Activated CD4-positive, alpha-beta T cell treated with anti-CD3 and anti-CD28 coated beads for 24 hours (primary cell): ENCODE measurements at regions not wholly inside any gene's neighbourhood (a gene's known extent, or its start where the extent isn't known, plus 50 kb on each side); places are given as distances from the start of the nearest gene placed in this dataset.

Experiments
- DNase-seq, 2 donors: peaks; one replicate each; pipeline ENCODE4 v3.0.0-alpha.2; 2020; ENCODE audit warnings: low read depth in 2 of 2

DNA sequence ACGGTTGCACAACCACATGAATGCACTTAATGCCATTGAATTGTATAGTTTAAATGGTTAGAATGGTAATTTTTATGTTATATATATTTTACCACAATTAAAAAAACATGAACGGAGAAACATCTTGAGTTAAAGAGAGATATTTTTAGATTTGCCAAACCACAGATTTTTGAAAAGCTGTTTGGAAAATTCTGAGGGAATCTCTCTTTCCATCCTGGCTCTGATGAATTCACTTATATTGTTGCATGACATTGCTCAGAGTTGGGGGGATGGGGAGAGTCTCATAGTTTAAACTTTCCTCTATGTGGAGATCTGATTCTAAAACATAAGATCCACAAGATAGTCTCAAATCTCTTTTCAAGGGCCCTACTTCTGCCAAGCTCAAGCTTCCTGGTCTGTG is 275.0 kb upstream of the NPVF start:
- DNase-seq, result no peak

DNA sequence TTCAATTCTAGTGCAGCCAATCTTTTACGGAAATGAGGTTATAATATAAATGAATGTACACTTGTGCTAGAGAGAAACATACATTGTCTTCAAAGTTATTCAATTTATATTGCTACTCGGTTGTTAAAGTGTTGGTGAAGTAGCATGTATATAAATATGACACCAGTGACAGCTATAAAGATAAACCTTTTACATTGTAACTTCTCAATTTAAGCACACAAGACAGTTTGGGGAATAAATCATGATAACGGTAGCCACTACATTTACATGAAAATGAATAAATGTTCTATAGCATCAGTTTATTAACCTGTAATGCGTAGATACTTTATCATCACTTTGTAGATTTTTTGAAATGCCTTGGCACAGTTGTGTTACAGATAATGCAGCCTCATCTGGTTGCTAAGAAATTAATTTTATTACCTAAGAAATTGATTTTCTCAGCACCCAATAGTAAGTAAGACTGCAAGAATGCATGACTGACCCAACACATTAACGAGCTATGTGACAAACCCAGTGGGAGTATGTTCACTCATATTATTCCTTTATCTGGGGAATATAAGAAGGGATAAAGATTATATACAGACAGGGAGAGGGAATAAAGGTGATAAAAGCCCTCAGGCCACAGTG is 283.9 kb upstream of the NPVF start:
- DNase-seq, result no peak

DNA sequence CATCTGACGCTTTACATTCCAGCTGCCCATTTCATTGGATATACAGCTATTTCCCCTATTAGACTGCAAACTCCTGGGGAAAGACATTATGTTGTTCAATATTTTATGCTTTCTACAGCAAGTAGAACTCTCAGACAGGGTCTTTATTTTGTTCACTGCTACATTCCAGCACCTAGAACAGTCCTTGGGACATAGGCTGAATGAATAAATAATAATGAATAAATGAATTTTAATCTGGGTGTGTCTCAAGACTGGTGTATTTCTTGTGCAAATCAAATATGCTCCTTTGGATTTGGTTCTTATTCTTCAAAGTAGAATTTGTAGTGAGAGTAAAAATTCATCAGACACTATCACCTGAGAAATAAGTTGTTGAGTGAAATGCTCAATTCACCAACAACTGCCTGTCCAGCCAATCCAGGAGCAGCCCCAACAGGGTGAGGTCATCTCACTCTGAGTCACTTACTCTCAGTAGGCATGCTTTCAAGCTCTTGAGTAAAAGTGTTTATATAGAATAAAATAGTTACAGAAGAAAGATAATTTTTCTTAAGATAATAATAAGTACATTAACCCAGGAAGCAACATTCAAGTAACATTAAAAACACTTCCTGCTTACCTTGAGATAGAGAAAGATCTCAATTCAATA is 287.5 kb upstream of the NPVF start:
- DNase-seq, result no peak

DNA sequence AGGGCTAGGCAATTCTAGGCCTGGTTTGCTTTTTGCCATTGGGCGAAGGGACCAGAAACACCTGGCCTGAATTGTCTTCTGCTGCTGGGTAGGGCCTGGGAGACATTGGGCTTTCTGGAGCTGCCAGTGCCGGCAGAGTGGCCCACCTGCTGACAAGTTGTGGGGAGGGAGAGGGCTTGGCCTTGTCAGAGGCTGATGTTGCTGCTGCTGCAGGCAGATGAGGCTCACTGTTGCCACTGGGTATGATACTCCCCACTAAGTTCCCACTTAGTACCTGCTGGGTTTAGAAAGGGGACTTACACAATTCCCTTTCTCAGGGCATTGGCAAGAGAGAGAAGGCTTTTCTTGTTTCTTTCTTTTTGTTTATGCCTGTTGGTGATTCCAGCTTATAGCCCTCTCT is 289.6 kb upstream of the NPVF start:
- no peak for DNase-seq

DNA sequence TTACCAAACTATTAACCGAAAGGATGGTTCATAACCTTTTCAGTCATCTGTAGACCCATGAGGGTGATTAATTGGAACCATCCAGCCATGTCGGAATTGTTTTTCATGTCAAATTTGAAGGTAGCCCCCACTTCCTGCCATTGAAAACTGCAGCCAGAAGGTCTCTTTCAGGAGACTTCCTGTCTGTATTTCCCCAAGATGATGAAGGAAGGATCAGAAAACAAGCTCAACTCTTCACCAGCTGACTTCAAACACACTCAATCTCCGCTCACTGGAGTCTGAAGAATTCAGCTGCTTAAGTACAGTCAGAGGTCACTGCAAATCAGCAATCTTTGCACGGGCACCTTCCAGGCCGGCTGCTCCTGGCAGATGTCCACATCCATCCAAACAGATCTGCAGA is 291.7 kb upstream of the NPVF start:
- no peak for DNase-seq

DNA sequence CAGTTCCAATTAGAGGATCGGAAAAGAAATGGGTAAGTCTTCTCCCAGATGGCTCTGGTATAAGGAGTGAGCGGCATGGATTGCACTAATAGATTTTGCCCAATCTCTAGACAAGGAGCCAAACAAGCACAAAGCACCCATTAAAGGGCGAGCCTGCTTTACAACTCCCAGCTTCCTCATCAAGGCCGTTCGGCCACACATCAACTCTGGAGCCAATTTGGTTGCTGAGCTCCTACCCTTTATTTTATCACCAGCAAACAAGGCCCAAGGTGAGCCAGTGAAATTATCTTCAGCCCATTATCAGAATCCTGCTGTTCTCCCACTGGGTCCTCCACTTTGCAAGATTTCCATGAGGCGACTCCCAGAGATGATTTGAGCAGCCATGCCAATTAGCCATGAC is 292.2 kb upstream of the NPVF start:
- no peak for DNase-seq

DNA sequence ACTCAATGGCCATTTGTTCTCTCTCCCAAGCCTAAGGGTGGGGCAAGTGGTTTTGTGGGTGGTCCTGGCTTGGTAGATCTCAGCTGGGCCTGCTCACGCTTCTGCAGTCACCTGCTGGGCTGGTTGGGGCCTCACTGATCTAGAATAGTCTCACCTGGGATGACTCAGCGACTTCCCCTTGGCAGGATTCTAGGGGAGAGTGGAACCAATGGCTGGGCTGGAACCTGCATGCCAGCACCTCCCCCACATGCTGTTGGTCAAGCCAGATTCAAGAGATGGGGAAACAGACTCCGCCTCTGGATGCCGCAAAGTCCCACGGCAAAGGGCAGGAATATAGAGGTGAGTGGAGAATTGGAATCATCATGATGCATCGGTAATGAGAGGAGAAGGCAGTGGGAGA is 292.9 kb upstream of the NPVF start:
- DNase-seq, result no peak

DNA sequence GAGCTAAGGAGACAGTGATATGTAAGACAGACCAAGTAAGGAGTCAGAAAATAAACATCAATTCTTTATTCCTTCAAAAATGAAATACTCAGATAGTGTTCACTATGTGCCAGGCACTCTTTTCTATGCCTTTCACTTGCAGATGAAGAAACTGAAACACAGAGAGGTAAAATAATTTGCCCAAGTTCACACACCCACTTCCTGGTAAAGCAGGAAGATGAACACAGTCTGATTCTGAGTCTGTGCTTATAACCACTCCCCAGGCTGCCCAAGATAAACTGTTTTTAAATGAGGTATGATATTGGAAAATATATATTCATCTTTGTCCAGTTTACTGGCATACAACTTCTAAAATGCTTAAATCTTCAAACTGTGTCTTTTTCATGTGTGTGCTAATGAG is 294.4 kb upstream of the NPVF start:
- DNase-seq, result no peak

DNA sequence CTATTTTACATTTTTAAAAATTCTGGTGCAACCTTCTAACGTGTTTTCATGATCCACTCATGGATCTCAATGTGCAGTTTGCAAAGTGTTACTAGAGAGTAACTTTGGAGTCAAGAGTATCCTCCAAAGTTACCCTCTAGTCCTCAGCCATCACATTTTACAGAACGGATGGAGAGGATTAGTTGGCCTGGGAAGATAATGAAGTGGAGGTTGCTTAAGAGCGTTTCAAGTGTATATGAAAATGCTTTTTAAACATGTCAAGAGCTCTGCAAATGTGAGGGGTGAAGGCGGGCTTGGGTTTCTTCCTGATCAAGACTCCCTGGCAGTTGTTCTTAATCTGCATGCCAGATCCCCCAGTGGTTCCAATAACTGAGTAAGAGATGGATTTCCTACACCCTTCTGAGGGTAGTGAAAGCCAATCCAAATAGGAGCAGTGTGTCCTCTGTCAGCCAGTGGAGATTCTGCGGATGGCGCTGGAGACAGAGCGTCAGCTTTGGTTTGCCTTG is 299.4 kb upstream of the NPVF start:
- no peak for DNase-seq

DNA sequence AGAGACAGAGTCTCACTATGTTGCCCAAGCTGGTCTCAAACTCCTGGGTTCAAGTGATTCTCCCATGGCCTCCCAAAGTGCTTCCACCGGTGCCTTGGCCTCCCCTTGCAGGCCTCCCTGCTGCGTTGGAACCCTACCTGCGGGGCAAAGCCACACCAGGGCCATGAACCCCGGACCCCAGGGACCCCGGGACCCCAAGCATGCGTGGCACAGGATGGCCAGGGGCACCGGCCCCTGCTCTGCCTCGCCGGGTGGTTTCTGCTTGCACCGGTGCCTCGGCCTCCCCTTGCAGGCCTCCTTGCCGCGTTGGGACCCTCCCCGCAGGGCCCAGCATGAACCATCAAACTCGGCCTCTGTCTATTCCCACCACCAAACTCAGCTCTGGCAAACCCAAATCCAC is 301.0 kb upstream of the NPVF start:
- no peak for DNase-seq

DNA sequence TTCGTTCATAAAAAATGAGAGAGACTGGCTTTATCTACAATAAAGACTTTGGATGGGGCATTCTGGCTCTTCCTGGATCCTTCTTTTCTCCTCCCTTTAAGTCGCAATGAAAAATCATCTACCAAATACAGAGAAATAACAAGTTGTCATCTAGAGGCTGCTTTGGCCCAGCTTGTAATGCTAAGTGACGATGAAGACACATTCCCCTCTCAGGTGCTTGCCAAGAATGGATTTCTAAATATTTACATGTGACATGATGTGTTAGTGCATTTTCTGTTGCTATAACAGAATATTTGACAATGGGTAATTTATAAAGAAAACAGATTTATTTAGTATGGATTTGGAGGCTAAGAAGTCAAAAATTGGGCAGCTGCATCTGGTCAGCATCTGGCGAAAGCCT is 308.6 kb upstream of the NPVF start:
- no peak for DNase-seq

DNA sequence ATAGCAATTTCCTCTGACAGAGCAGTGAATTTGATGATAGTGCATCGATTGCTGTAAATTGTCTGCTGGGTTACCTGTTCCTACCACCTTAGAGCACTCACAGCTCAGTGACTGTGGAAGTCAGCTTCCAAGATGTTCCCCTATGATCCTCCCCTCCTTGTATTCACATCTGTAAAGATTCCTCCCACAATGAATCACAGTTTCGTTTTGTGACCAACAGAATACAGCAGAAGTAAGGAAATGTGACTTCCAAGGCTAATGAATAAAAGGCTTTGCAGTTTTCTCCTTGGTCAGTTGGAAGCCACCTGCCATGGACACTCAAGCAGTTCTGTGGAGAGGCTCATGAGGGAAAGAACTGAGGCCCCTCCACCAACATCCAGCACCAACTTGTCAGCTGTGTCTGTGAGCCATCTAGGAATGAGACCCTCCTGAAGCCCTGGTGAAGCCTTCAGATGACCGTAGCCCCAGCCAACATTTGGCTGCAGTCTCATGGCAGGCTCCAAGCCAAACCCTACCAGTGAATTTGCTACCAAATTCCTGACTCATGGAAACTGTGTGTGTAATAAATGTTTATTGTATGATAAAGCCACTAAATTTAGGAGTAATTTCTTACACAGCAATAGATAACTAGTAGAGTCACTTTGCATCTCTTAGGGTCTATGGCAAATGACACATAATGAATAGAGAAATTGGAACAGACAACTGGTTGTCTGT is 309.5 kb upstream of the NPVF start:
- no peak for DNase-seq

DNA sequence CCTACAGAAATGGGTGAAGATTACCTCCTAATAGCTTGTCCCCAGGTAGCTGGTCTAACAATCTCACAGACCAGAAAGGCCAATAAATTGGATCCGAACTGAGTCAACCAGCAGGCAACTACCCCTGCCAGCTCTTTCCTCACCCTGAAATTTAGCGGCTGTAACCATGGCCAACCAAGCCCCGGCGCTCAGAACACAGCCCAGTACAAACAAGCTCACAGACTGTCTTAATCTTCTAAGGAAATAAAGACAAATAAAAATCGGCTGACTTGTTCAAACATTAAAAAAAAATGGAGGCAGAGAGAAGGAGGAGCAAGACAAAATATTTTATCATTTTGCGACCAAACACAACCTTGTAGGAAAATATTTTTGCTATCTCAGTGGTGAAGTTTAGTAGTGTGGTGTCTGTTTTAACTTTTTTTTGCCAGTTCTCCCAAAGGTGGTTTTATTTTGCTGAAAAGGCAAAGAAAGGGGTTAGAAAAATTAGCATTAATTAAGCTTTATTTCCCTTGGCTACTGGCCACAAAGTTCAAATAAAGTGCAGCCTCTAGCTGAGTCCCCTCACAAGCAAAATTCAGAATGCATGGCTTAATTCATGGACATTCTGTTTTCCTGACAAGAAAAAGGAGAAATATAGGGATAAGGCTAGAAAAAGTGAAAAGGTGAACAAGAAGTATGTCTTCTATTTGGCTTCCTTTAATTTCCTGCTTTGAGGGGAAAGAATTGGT is 313.0 kb upstream of the NPVF start:
- DNase-seq, result no peak

DNA sequence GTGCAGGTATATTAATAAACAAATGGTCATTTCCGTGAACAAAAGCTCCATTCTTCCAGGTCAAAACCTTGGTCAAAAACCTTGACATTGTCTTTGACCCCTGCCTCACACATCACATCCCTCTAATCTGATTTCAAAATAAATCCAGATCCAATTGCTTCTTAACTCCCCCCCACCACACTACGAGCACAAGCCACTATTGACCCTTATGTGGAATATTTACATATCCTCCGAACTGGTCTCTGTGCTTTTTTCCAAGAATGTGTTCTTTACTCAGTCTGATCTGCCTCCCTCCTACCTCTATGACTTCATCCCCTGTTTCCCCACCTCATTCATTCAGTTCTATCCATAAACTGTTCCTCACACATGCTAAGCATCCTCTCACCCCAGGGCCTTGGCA is 313.6 kb upstream of the NPVF start:
- DNase-seq, result no peak

DNA sequence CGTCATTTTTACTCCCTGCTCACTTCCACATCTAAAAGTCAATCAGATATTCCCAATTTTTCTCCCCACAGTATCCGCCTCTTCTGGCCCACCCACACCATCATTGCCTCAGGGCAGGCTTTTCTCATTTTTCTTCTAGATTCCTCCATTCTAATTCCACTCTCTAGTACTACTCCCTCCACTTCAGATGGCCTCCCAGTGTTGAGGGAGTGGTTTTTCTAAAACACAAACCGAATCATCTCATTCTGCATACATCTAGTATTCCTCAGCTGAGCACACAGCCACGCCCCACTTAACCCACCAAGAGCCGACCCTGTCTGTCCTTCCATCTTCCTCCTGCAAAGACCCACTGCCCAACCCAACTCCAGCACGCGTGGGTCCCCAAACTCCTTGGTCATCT is 314.9 kb upstream of the NPVF start:
- no peak for DNase-seq

DNA sequence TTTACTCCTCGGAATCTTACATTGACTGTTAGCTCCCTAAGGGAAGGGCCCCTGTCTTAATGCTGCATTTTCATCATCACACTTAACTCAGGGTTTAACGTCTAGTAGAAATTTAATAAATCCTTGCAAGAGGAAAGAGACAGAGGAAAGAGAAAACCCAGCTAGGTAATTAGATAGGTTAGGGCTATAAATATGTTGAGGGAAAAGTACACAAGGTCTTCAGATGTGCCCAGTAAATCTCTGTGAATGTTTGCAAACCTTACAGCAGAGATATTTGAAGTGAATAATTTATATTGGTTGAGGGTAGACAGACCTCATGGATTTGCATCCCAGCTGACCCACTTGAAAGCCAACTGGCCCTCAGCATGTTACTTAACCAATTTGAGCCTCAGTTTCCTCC is 315.5 kb upstream of the NPVF start:
- no peak for DNase-seq

DNA sequence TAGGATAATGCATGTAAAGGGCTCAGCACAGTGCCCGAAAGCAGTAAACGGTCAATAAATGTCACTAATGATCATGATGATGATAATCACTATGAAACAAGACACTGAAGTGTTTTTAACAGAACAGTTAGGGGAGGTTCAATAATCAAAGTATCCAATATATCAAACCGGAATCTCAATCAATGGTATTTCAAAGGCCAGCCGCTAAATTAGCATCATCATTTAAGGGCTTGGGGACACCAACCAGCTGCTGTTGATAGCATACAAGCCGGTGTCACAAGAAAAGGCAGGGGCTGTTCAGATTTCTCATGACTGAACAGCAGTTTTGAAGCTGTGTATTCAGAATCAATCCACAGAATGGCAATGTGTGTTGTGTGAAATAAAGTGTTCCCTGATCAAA is 316.0 kb upstream of the NPVF start:
- DNase-seq, result no peak

DNA sequence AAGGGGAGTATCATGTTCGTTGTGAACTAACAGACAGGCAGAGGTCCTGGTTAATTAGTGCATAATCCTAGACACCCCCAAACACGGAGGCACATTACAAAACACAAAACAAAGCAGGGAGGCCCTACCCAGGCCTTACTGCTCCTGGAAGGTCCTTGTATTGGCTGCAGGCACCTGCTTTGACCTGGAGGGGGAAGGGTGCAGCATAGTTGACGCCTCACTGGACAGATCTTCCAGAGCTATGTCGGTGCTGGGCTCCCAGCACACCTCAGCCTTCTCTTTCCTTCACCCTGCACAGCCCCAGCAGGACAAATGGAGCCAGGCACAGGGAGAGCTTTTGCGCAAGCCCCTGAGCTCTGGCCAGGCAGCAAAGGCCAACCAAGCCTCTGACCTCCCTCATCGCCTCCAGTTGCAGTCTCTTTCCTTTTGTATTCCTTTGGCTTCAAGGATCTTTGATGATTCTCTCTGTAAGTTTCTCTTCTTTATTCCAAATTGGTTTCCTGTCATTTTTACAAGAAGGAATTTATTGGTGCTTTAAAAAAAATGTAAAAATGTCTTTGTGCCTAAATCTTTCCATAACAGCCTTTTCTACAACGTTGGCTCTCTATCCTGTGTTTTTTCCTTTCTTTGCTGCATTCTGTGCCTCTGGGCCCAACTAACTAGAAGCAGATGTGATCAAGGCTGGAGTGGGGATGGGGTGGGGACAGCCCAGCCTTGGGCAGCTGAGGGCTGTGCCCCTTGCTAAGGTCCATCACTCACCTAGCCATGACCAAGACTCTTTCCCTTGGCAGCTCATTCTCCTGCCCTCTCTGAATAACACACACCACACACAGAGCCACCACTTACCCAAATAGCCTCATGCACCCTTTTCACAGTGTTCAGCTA is 317.1 kb upstream of the NPVF start:
- no peak for DNase-seq

DNA sequence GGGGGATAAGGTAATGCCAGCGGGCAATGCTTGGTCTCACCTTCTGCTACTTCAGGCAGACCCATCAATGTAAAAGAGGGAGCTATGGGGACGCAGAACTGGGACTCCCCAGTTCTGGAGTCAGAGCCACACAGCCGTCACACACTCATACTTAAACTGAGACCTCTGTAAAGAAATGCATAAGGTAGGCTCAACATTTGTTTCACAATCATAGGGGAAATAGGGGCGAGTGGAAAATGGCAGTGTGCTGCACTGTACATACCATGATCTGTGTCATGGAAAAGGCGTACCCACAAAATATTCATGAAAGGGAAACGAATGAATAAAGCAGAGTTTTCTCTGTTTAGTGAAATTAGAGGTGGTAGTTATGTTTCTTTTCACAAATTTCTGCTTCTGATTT is 318.0 kb upstream of the NPVF start:
- DNase-seq, result no peak

DNA sequence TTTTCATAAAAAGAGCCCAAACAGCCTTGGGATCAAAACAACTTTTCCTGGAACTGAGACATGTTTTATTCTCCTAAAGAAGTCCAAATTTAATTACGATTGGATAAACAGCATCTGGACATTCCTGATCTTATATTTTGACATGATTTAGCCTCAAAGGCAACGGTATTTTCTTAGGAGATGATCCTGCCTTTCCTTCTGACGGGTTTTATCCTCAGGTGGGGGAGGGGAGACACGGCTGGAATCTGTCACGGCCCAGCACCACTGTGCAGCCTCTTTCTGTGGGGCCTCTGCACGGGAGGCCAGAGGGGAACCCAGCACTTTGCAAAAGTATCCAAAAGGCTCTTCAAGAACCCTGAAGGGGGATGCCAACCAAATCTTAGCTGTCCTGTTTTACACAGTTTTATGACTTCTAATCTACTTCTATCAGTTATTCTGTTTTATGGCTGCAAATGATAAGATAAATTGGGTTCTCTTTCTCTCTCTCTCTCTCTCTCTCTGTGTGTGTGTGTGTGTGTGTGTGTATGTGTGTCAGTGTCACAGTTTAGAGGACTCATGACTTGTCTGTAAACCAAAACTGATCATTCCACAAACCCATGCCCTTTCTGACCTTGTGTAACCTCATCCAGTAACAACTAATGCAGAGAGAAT is 321.1 kb upstream of the NPVF start:
- no peak for DNase-seq

DNA sequence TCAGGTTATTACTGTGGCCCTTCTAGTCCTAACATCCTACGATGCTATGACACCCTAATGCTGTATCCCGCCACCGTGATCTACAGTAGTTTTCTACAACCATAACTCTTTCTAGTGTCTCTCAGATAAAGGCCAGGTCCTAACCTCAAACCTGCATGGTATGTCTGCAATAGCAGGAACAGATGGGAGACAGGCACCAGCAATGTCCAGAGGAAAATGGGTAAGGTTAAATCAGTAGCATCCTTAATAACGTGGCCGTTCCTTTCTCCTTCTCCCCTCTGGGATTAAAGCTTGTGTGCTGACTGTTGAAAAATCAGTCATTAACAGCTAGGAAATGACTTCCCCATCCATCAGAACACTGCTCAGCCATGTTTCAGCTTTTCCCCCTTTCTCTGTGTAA is 321.9 kb upstream of the NPVF start:
- no peak for DNase-seq
